CD14-positive monocyte (primary cell): ENCODE measurements at regions not wholly inside any gene's neighbourhood (a gene's known extent, or its start where the extent isn't known, plus 50 kb on each side); places are given as distances from the start of the nearest gene placed in this dataset.

Experiments
- DNase-seq, 3 donors: peaks; one replicate each; pipeline ENCODE4 v3.0.0-alpha.2; 2011 to 2022
- H2AFZ ChIP-seq: 2 replicates; pipeline ENCODE4 v1.6.0; 2012; ENCODE audit warnings: mild to moderate bottlenecking, low read depth, low read length, inconsistent platforms; ENCODE audit not compliant: insufficient read depth, poor library complexity, severe bottlenecking
- H3K27ac ChIP-seq, 2 donors: 1 replicate in 1 of 2; 2 replicates in 1 of 2; pipeline ENCODE4 v1.5.1; 2012 to 2013; ENCODE audit warnings: low read length in 2 of 2, control low read depth in 1 of 2, inconsistent platforms in 1 of 2, low read depth in 1 of 2, mild to moderate bottlenecking in 1 of 2
- H3K27me3 ChIP-seq, 2 donors: one replicate each; pipeline versions ENCODE4 v1.6.0 to v1.6.1; 2011 to 2013; ENCODE audit warnings: low read length in 2 of 2; ENCODE audit not compliant: control insufficient read depth in 2 of 2, insufficient read depth in 2 of 2
- H3K36me3 ChIP-seq, 2 donors: replicated peaks in 1 of 2; 1 replicate in 1 of 2; 2 replicates in 1 of 2; pipeline versions ENCODE4 v1.5.1 to v1.6.1; 2012 to 2013; ENCODE audit warnings: low read length in 2 of 2, control low read depth in 1 of 2, inconsistent platforms in 1 of 2, mild to moderate bottlenecking in 1 of 2; ENCODE audit not compliant: insufficient read depth in 2 of 2, control insufficient read depth in 1 of 2
- H3K4me1 ChIP-seq, 2 donors: 1 replicate in 1 of 2; 2 replicates in 1 of 2; pipeline versions ENCODE4 v1.5.1 to v1.6.1; 2012 to 2013; ENCODE audit warnings: low read length in 2 of 2, control low read depth in 1 of 2, inconsistent platforms in 1 of 2, mild to moderate bottlenecking in 1 of 2, moderate library complexity in 1 of 2; ENCODE audit not compliant: insufficient read depth in 2 of 2, control insufficient read depth in 1 of 2
- H3K4me2 ChIP-seq: replicated peaks from 2 replicates; pipeline ENCODE3; 2012; ENCODE audit warnings: low read length, moderate library complexity, mild to moderate bottlenecking; ENCODE audit not compliant: poor library complexity, severe bottlenecking; ENCODE audit errors: extremely low read depth
- H3K4me3 ChIP-seq, 3 experiments: fragments of 200-600 bp in 1 of 3; sonication (generic) in 1 of 3; replicated peaks in 1 of 3; 1 replicate in 2 of 3; 2 replicates in 1 of 3; pipeline ENCODE4 v1.5.1; 2011 to 2013; ENCODE audit warnings: low read length in 3 of 3, mild to moderate bottlenecking in 3 of 3, control low read depth in 2 of 3, low read depth in 2 of 3, inconsistent platforms in 1 of 3, moderate library complexity in 1 of 3
- H3K79me2 ChIP-seq: 2 replicates; pipeline ENCODE4 v1.6.0; 2012; ENCODE audit warnings: mild to moderate bottlenecking, control low read depth, inconsistent platforms, low read length, moderate library complexity; ENCODE audit not compliant: insufficient read depth
- H3K9ac ChIP-seq: 2 replicates; pipeline ENCODE4 v1.6.0; 2017; ENCODE audit warnings: low read length, mild to moderate bottlenecking; ENCODE audit not compliant: insufficient read depth, poor library complexity, severe bottlenecking
- H3K9me3 ChIP-seq, 2 donors: replicated peaks in 1 of 2; 1 replicate in 1 of 2; 2 replicates in 1 of 2; pipeline versions ENCODE4 v1.5.1 to v1.6.1; 2012 to 2013; ENCODE audit warnings: low read length in 2 of 2, control low read depth in 1 of 2; ENCODE audit not compliant: control insufficient read depth in 1 of 2, insufficient read depth in 1 of 2
- H4K20me1 ChIP-seq: 2 replicates; pipeline ENCODE4 v1.6.0; 2012; ENCODE audit warnings: mild to moderate bottlenecking, low read length, control low read depth, moderate library complexity; ENCODE audit not compliant: insufficient read depth
- H3K27ac Mint-ChIP-seq, 7 donors: one replicate each; pipeline ENCODE4 v1.8.0; 2020; ENCODE audit warnings: mild to moderate bottlenecking in 7 of 7, mixed read lengths in 7 of 7, moderate library complexity in 6 of 7, inconsistent platforms in 2 of 7
- H3K27me3 Mint-ChIP-seq, 3 donors: one replicate each; pipeline ENCODE4 v1.8.0; 2021 to 2022; ENCODE audit warnings: low read depth in 3 of 3, mild to moderate bottlenecking in 3 of 3, mixed read lengths in 3 of 3, moderate library complexity in 3 of 3, inconsistent platforms in 1 of 3
- H3K36me3 Mint-ChIP-seq, 2 donors: one replicate each; pipeline ENCODE4 v1.8.0; 2020; ENCODE audit warnings: mixed read lengths in 2 of 2, inconsistent platforms in 1 of 2, mild to moderate bottlenecking in 1 of 2
- H3K4me1 Mint-ChIP-seq: one replicate; pipeline ENCODE4 v1.8.0; 2020; ENCODE audit warnings: mild to moderate bottlenecking, mixed read lengths
- H3K4me3 Mint-ChIP-seq, 2 donors: one replicate each; pipeline ENCODE4 v1.8.0; 2020; ENCODE audit warnings: mild to moderate bottlenecking in 2 of 2, mixed read lengths in 2 of 2, moderate library complexity in 1 of 2
- H3K9me3 Mint-ChIP-seq, 7 donors: one replicate each; pipeline ENCODE4 v1.8.0; 2020 to 2022; ENCODE audit warnings: mixed read lengths in 7 of 7, mild to moderate bottlenecking in 6 of 7, moderate library complexity in 6 of 7, inconsistent platforms in 2 of 7
- intact Hi-C, 2 donors: fragments of 100-400 bp; cut with micrococcal nuclease; formaldehyde crosslinking; loops; one replicate each; pipeline versions ENCODE4 v1.15.0 to v1.15.1; 2023
- TF ChIP-seq, protein P1 (sequence below): fragments of 200-600 bp; IDR thresholded peaks from one replicate; pipeline ENCODE4 v1.8.0; 2022; ENCODE audit warnings: antibody characterized with exemption, mild to moderate bottlenecking

DNA sequence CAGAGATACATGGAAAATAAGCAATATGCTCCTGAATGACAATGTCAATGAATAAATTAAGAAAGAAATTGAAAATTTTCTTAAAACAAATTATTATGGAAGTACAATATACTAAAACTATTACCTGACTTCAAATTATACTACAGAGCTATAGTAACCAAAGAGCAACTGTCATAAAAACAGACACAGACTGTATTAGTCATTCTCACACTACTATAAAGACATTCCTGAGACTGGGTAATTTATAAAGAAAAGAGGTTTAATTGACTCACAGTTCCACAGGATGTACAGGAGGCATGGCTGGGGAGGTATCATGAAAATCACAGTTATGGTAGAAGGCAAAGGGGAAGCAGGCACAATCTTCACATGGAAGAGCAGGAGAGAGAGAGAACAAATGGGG lies 60.0 kb upstream of the CYSLTR1 start:
- no peak overlapping the region for H3K4me3 Mint-ChIP-seq
- TF ChIP-seq, protein P1, sequence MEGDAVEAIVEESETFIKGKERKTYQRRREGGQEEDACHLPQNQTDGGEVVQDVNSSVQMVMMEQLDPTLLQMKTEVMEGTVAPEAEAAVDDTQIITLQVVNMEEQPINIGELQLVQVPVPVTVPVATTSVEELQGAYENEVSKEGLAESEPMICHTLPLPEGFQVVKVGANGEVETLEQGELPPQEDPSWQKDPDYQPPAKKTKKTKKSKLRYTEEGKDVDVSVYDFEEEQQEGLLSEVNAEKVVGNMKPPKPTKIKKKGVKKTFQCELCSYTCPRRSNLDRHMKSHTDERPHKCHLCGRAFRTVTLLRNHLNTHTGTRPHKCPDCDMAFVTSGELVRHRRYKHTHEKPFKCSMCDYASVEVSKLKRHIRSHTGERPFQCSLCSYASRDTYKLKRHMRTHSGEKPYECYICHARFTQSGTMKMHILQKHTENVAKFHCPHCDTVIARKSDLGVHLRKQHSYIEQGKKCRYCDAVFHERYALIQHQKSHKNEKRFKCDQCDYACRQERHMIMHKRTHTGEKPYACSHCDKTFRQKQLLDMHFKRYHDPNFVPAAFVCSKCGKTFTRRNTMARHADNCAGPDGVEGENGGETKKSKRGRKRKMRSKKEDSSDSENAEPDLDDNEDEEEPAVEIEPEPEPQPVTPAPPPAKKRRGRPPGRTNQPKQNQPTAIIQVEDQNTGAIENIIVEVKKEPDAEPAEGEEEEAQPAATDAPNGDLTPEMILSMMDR: no peak
- H3K27ac ChIP-seq: no peak overlapping the region
- H2AFZ ChIP-seq: no peak overlapping the region
- H3K4me3 ChIP-seq: no peak overlapping the region
- no peaks in the 10 kb centered on the region for H3K36me3 ChIP-seq
- H3K9me3 ChIP-seq: peaks cover 8 to 10% of the 10 kb centered on the region in 2 donors
- H3K9me3 Mint-ChIP-seq: peaks cover 7 to 22% (median 13%) of the 10 kb centered on the region in 7 donors
- no peaks in the 10 kb centered on the region for H3K27me3 ChIP-seq
- H3K27ac Mint-ChIP-seq: no peak overlapping the region
- no peaks in the 10 kb centered on the region for H3K27me3 Mint-ChIP-seq
- no peak overlapping the region for H3K4me2 ChIP-seq
- no peak for DNase-seq
- intact Hi-C loops: no loop called here
- H3K79me2 ChIP-seq: no peaks in the 10 kb centered on the region
- H4K20me1 ChIP-seq: no peaks in the 10 kb centered on the region
- H3K9ac ChIP-seq: no peak overlapping the region
- no peaks in the 10 kb centered on the region for H3K4me1 Mint-ChIP-seq
- no peaks in the 10 kb centered on the region for H3K36me3 Mint-ChIP-seq
- H3K4me1 ChIP-seq: no peaks in the 10 kb centered on the region

DNA sequence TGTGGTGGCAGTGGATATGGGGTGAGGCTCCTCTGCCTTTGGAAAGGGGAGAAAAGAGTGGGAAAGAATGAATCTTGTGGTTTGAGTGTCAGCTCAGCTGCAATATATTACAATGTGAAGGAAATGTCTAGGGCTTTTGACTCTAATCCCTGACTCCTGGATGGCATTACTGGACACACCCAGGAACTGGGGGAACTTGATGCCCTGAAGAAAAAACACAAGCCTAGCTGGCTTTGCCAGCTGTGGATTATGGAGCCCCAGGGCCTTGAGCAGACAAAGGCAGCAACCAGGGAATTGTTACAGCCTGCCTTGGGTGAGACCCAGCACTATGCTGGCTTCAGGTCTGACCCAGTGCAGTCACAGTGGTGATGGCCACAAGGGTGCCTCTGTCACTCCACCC lies 57.1 kb upstream of the CYSLTR1 start:
- H3K36me3 ChIP-seq: no peaks in the 10 kb centered on the region
- H3K4me1 ChIP-seq: no peaks in the 10 kb centered on the region
- H3K79me2 ChIP-seq: no peaks in the 10 kb centered on the region
- H3K27me3 Mint-ChIP-seq: no peaks in the 10 kb centered on the region
- peaks cover 6 to 22% (median 12%) of the 10 kb centered on the region in 7 donors for H3K9me3 Mint-ChIP-seq
- H3K4me1 Mint-ChIP-seq: peaks cover 2% of the 10 kb centered on the region
- TF ChIP-seq, protein P1: no peak
- no peak overlapping the region for H3K9ac ChIP-seq
- H2AFZ ChIP-seq: no peak overlapping the region
- no peaks in the 10 kb centered on the region for H4K20me1 ChIP-seq
- no peak overlapping the region for H3K4me2 ChIP-seq
- no peak overlapping the region for H3K4me3 ChIP-seq
- no peak overlapping the region for H3K27ac Mint-ChIP-seq
- no peak overlapping the region for H3K27ac ChIP-seq
- DNase-seq: no peak
- no peak overlapping the region for H3K4me3 Mint-ChIP-seq
- no peaks in the 10 kb centered on the region for H3K36me3 Mint-ChIP-seq
- peaks cover 8 to 10% of the 10 kb centered on the region in 2 donors for H3K9me3 ChIP-seq
- intact Hi-C loops: no loop called here
- no peaks in the 10 kb centered on the region for H3K27me3 ChIP-seq
